ENCODE measurements at regions not wholly inside any gene's neighbourhood (a gene's known extent, or its start where the extent isn't known, plus 50 kb on each side); places are given as distances from the start of the nearest gene placed in this dataset.

GRCh38 chr2:239714116-239714515 lies 311.0 kb downstream of the NDUFA10 start:
- Histone ChIP-seq H3K4me3 (no peak overlapping the region), H3K27me3 (replicated peaks; ENCODE audit: insufficient read depth) (no peaks in the 10 kb centered on the region), H3K9me3 (no peaks in the 10 kb centered on the region), H3K27ac (no peak overlapping the region), H3K36me3 (no peaks in the 10 kb centered on the region), H3K4me1 (replicated peaks) (no peaks in the 10 kb centered on the region)
- no peak for DNase-seq (ENCODE audit: low spot score)
- intact Hi-C loops (cut with DNase I): no loop called here
- 78% methylated on average over 6 of the region's 6 CpGs for WGBS
- no peak for TF ChIP-seq POLR2A (IDR thresholded peaks at IDR 0.05)

GRCh38 chr2:239712755-239713154 lies 311.9 kb upstream of the HDAC4 start:
- 89% methylated on average over 3 of the region's 3 CpGs for WGBS
- DNase-seq (ENCODE audit: low spot score): no peak
- intact Hi-C loops (cut with DNase I): no loop called here
- Histone ChIP-seq H3K4me1 (replicated peaks) (no peaks in the 10 kb centered on the region), H3K36me3 (no peaks in the 10 kb centered on the region), H3K27ac (no peak overlapping the region), H3K9me3 (no peaks in the 10 kb centered on the region), H3K27me3 (replicated peaks; ENCODE audit: insufficient read depth) (no peaks in the 10 kb centered on the region), H3K4me3 (no peak overlapping the region)
- TF ChIP-seq POLR2AphosphoS5 (IDR thresholded peaks at IDR 0.05): no peak
- no peak for TF ChIP-seq POLR2A (IDR thresholded peaks at IDR 0.05)
- TF ChIP-seq, protein P1, sequence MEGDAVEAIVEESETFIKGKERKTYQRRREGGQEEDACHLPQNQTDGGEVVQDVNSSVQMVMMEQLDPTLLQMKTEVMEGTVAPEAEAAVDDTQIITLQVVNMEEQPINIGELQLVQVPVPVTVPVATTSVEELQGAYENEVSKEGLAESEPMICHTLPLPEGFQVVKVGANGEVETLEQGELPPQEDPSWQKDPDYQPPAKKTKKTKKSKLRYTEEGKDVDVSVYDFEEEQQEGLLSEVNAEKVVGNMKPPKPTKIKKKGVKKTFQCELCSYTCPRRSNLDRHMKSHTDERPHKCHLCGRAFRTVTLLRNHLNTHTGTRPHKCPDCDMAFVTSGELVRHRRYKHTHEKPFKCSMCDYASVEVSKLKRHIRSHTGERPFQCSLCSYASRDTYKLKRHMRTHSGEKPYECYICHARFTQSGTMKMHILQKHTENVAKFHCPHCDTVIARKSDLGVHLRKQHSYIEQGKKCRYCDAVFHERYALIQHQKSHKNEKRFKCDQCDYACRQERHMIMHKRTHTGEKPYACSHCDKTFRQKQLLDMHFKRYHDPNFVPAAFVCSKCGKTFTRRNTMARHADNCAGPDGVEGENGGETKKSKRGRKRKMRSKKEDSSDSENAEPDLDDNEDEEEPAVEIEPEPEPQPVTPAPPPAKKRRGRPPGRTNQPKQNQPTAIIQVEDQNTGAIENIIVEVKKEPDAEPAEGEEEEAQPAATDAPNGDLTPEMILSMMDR (IDR thresholded peaks at IDR 0.05): no peak

- no peaks in the 10 kb centered on the region for H3K9me3 ChIP-seq
- WGBS: 97% methylated on average over 8 of the region's 8 CpGs
- no peaks in the 10 kb centered on the region for H3K27me3 ChIP-seq (replicated peaks; ENCODE audit: insufficient read depth)
- DNase-seq (ENCODE audit: low spot score): no peak
- no peaks in the 10 kb centered on the region for H3K36me3 ChIP-seq
- TF ChIP-seq, protein P1 (IDR thresholded peaks at IDR 0.05): no peak
- TF ChIP-seq POLR2AphosphoS5 (IDR thresholded peaks at IDR 0.05): no peak
- TF ChIP-seq POLR2A (IDR thresholded peaks at IDR 0.05): no peak
- H3K27ac ChIP-seq: no peak overlapping the region
- H3K4me3 ChIP-seq: no peak overlapping the region
- intact Hi-C loops (cut with DNase I): no loop called here
- no peaks in the 10 kb centered on the region for H3K4me1 ChIP-seq (replicated peaks)
Observed at GRCh38 chr2:239711911-239712570, 311.2 kb upstream of the HDAC4 start.

DNA sequence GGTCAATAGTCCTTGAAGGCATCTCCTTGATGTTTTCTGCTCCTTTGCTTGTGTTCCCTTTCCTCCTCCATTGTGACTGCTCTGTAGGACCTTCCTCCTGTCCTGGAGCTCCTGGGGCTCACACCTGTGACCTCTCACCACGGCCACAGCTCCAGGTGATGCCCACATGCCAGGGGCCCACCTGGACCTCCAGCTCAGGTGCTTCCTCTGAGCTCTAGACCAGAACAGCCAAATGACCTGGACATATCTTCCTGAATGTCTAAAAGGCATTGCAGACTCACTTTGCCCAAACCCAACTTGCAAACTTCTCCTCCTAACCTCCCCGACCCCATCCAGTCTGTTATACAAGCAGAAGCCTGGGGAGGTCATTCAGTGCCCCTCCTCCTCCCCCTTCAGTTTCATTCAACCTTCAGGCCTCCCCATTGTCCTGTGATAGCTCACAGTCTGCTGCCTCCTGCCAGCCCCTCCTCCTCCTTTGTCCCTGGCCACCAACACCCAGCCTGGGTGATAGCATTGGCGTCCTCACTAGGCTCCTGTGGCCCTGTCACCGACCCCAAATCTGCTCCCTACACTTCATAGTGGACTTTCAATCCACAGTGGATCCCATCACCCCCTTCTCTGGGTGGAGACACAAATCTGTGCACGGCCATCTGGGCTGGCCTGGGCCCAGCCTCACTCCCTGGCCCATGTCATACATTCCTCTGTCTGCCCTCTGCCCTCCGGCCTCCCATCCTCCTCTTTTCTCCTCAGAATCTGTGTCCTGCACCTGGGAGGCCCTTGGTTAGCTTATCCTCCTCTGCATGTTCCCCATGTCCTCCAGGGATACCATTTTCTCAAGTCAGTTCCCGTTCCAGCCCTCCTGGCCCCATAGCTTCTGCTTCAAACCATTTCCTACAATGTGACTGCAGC lies 310.4 kb upstream of the HDAC4 start:
- no peaks in the 10 kb centered on the region for H3K27me3 ChIP-seq (replicated peaks; ENCODE audit: insufficient read depth)
- H3K36me3 ChIP-seq: no peaks in the 10 kb centered on the region
- WGBS: 53% methylated on average over 7 of the region's 7 CpGs
- no peak overlapping the region for H3K27ac ChIP-seq
- no peak overlapping the region for H3K4me3 ChIP-seq
- intact Hi-C loops (cut with DNase I): no loop called here
- TF ChIP-seq POLR2AphosphoS5 (IDR thresholded peaks at IDR 0.05) (no peak), POLR2A (IDR thresholded peaks at IDR 0.05) (no peak)
- TF ChIP-seq, protein P1 (IDR thresholded peaks at IDR 0.05): no peak
- no peaks in the 10 kb centered on the region for H3K9me3 ChIP-seq
- DNase-seq (ENCODE audit: low spot score): no peak
- H3K4me1 ChIP-seq (replicated peaks): no peaks in the 10 kb centered on the region

- H3K9me3 ChIP-seq: no peaks in the 10 kb centered on the region
- H3K4me1 ChIP-seq (replicated peaks): no peaks in the 10 kb centered on the region
- intact Hi-C loops (cut with DNase I): no loop called here
- H3K4me3 ChIP-seq: no peak overlapping the region
- no peaks in the 10 kb centered on the region for H3K36me3 ChIP-seq
- no peak overlapping the region for H3K27ac ChIP-seq
- no peak for DNase-seq (ENCODE audit: low spot score)
- H3K27me3 ChIP-seq (replicated peaks; ENCODE audit: insufficient read depth): no peaks in the 10 kb centered on the region
- 38% methylated on average over 8 of the region's 8 CpGs for WGBS
- TF ChIP-seq, protein P1 (IDR thresholded peaks at IDR 0.05): no peak
- TF ChIP-seq POLR2AphosphoS5 (IDR thresholded peaks at IDR 0.05) (no peak), POLR2A (IDR thresholded peaks at IDR 0.05) (no peak)
Observed at GRCh38 chr2:239706367-239706766, 305.5 kb upstream of the HDAC4 start.
